HG03460 (cell line): ENCODE measurements at regions not wholly inside any gene's neighbourhood (a gene's known extent, or its start where the extent isn't known, plus 50 kb on each side); places are given as distances from the start of the nearest gene placed in this dataset.
"Not testable (repeated sequence)": the region's sequence is repeated elsewhere in the genome, so short reads cannot be mapped to it uniquely, and the experiment has no call there.

Source experiments
- ATAC-seq: cut with Tn5 transposase; IDR thresholded peaks from one replicate; pipeline ENCODE4 v1.9.1; 2021; ENCODE audit not compliant: unreplicated experiment

- ATAC-seq = no peak
Observed at GRCh38 chr2:226295681-226296080, 503.9 kb downstream of the IRS1 start.

GRCh38 chr2:226295123-226295522, 504.5 kb downstream of the IRS1 start:
- ATAC-seq = no peak

DNA sequence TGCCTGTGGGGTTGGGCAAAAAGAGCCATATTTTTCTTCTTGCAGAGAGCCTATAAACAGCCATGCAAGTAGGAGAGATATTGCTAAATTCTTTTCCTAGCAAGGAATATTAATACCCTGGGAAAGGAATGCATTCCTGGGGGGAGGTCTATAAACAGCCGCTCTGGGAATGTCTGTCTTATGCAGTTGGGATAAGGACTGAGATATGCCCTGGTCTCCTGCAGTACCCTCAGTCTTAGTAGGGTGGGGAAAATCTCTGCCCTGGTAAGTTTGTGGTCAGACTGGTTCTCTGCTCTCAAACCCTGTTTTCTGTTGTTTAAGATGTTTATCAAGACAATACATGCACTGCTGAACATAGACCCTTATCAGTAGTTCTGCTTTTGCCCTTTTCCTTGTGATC, 508.3 kb downstream of the IRS1 start:
- not testable (repeated sequence) for ATAC-seq

- ATAC-seq = no peak
Observed at GRCh38 chr2:226286916-226287315, 512.7 kb downstream of the IRS1 start.

- ATAC-seq = no peak
Observed at GRCh38 chr2:226283796-226284195, 515.8 kb downstream of the IRS1 start.

DNA sequence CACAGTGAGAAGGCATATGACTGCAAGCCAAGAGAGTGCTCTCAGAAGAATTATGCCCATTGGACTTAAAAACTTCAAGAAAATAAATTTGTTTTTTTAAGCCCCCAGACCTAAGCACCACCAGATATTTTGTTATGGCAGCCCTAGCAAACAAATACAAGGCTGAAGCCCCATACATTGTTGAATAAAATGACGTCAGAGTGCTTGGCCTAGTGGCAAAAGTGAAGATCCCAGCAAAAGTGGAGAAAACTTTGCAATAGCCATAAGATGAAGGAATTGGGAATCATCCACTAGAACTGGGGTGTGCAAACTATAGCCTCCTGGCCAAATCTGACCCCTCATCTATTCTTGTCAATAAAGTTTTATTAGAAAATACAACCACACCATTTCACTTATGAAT, 517.5 kb downstream of the IRS1 start:
- no peak for ATAC-seq

GRCh38 chr2:226280136-226280535, 519.5 kb downstream of the IRS1 start:
- not testable (repeated sequence) for ATAC-seq

GRCh38 chr2:226275215-226275614, 524.4 kb downstream of the IRS1 start:
- ATAC-seq = no peak

DNA sequence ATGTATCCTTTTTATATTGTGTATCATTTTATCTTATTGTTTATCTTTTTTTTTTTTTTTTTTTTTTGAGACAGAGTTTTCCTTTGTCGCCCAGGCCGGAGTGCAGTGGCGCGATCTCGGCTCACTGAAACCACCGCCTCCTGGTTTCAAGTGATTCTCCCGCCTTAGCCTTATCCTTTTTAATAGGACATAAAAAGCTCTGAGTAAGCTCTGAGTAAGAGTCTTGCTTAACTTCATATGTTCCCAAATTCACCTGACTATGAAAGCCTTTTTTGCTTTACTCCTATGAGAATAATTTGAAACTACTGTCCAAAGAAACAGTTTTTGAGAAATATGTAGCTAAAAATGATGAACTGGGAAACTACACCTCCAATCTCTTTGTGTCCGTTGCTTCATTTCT, 525.5 kb downstream of the IRS1 start:
- no peak for ATAC-seq

DNA sequence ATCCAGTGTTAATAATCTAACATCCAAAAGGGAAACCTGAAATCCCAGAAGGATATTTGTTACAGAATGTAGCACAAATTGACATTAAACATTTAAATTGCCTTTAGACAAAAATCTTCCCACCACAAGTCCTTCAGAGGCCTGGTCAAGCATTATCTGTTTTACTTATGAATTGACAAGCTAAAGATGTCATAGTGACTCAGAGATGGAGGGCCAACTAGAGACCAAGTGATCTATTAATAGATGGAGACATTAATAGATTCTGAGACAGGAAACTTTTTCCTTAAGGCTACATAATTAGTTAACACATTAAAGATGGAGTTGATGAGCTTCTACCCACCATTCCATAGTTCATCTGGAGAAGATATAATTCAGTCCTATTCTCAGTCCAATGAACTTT, 526.2 kb downstream of the IRS1 start:
- no peak for ATAC-seq

DNA sequence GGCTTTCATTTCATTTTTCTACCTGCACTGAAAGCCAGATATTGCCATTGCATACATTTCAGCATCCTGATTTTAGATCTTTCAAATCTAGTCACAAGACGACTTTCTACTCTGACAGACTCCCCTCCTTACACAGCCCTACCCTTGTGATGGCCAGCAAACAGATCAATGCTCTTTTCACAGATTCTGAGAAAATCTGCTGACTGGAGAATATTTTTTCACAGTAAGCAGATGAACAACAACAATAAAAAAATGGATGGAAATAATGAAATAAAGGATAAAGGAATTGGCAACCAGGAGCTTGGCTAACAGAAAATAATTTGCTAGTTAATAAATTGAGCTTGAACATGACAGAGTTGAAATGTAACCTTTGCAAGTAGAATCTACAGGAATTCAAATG, 527.2 kb downstream of the IRS1 start:
- no peak for ATAC-seq

- no peak for ATAC-seq
Observed at GRCh38 chr2:226270285-226271058, 529.1 kb downstream of the IRS1 start.

DNA sequence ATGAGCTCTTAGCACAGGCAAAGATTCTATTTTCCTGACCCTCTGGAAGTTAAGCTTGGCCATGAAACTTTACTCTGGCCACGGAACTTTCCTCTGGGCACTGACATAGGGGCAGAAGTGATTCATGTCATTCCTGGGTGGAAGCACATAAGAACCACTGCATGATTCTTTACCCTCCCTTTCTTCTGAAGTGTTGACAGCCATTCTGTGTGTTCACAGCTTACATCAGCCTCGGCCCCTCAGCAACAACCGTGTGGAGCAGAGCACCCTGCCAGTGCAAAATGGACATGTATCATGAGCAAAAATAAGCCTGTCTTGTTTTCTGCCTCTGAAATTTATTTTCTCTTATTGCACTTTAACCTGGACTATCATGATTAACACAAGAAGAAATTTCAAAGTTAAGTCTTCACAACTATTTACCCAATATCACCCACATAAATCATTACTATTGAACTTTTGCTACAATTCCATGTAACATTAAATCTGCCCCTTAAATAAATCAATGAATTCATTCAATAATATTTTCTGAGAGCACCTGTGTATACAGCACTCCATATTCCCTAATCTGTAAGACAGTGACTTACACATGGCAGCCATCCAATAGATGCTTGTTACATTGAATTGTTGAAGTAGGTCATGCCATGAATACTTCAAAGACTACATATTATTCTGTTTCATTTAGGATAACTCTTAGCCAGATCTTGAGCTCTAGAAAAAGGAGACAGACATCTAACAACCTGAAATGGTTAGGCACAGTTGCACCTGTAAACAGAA, 531.9 kb downstream of the IRS1 start:
- no peak for ATAC-seq

- no peak for ATAC-seq
Observed at GRCh38 chr2:226256709-226257376, 542.8 kb downstream of the IRS1 start.

- ATAC-seq = no peak
Observed at GRCh38 chr2:226256237-226256636, 543.4 kb downstream of the IRS1 start.

DNA sequence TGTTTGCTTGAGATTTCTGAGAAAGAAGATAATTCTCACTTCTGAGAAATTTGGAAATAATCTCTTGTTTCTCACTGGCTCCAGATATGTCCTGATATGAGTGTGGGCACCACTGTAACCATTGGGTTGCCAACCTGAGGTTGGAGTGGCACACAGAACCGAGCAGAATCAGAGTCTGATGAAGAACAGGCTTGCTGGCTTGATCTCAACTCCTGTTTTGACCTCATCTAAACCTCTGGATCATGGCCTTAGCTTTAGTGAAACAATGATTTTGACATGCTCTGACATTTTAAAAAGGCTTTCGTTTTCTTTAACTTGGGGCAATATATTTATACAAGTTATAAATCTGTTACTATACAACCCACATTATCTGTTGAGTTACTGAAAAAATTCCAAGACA, 548.0 kb downstream of the IRS1 start:
- no peak for ATAC-seq

- ATAC-seq = no peak
Observed at GRCh38 chr2:226247289-226248275, 552.0 kb downstream of the IRS1 start.

DNA sequence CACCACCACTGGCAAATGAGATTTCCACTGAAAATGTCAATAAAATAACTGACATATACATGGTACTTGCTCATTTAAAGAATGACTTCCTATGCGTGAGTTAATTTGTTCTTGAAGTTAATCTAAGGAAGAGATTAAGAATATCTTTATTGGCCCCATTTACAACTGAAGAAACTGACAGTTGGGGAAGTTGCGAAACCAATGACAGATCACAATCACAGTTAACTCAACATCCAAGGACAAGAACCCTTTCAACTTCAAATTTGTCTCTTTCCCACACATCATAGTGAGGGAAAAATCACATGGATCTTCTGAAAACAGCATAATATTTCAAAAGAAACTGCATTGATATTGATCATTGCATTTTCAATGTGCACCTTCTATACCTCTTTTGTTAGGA, 565.4 kb downstream of the IRS1 start:
- no peak for ATAC-seq

- ATAC-seq = no peak
Observed at GRCh38 chr2:226233388-226233787, 566.2 kb downstream of the IRS1 start.

DNA sequence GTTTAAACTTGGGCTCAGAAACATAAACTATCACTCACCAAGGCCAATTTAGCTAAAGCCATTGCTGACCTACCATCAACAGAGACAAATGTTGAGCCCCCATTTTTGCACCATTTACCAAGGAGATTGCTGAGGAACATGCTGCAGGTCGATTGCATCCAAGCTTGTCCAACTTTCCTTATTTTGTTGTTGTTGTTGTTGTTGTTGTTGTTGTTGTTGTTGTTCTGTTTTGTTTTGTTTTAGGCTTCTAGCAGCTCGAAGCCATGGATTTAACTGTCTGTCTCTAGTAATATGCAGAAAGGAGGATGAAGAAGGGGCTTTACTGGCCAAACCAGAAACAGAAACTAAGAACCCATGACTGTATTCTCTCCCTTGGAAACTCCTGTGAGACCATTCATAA, 571.5 kb downstream of the IRS1 start:
- ATAC-seq = no peak

GRCh38 chr2:226227341-226227740, 572.3 kb downstream of the IRS1 start:
- ATAC-seq = no peak
